Ishikawa (cell line): ENCODE measurements at regions not wholly inside any gene's neighbourhood (a gene's known extent, or its start where the extent isn't known, plus 50 kb on each side); places are given as distances from the start of the nearest gene placed in this dataset.

ENCODE experiments used
- CEBPB ChIP-seq: IDR thresholded peaks from 2 replicates; pipeline ENCODE4 v1.6.1; 2012
- CREB1 ChIP-seq: IDR thresholded peaks from 2 replicates; pipeline ENCODE4 v1.6.1; 2012; ENCODE audit warnings: low read depth
- EGR1 ChIP-seq: IDR thresholded peaks from 2 replicates; pipeline ENCODE4 v1.6.1; 2012
- EP300 ChIP-seq: IDR thresholded peaks from 2 replicates; pipeline ENCODE4 v1.6.1; 2012; ENCODE audit warnings: borderline replicate concordance
- FOXM1 ChIP-seq: IDR thresholded peaks from 2 replicates; pipeline ENCODE4 v1.6.1; 2012; ENCODE audit warnings: low read depth, borderline replicate concordance
- MAX ChIP-seq: IDR thresholded peaks from 2 replicates; pipeline ENCODE4 v1.6.1; 2012
- NFIC ChIP-seq: IDR thresholded peaks from 2 replicates; pipeline ENCODE4 v1.6.1; 2012
- RAD21 ChIP-seq: IDR thresholded peaks from 2 replicates; pipeline ENCODE4 v1.6.1; 2012; ENCODE audit warnings: low read depth
- REST ChIP-seq: IDR thresholded peaks from 2 replicates; pipeline ENCODE4 v1.6.1; 2012; ENCODE audit warnings: low read depth, mild to moderate bottlenecking
- TAF1 ChIP-seq: IDR thresholded peaks from 2 replicates; pipeline ENCODE4 v1.6.1; 2012; ENCODE audit warnings: low read depth, mild to moderate bottlenecking
- TCF12 ChIP-seq: IDR thresholded peaks from 2 replicates; pipeline ENCODE4 v1.6.1; 2012; ENCODE audit warnings: low read depth
- TEAD4 ChIP-seq: IDR thresholded peaks from 2 replicates; pipeline ENCODE4 v1.6.1; 2012
- USF1 ChIP-seq: IDR thresholded peaks from 2 replicates; pipeline ENCODE4 v1.6.1; 2012
- YY1 ChIP-seq: IDR thresholded peaks from 2 replicates; pipeline ENCODE4 v1.6.1; 2012; ENCODE audit warnings: low read depth
- ZBTB7A ChIP-seq: IDR thresholded peaks from 2 replicates; pipeline ENCODE4 v1.6.1; 2012; ENCODE audit warnings: low read depth

- TF ChIP-seq USF1 (no peak), REST (no peak), TEAD4 (no peak), CEBPB (no peak), EP300 (no peak), TCF12 (no peak), NFIC (no peak), FOXM1 (no peak), YY1 (no peak), TAF1 (no peak), MAX (no peak), ZBTB7A (no peak), EGR1 (no peak), RAD21 (no peak), CREB1 (no peak)
Observed at GRCh38 chr18:76588601-76589226, 93.7 kb upstream of the ZNF516 start.

GRCh38 chr18:76587879-76588271 lies 92.8 kb upstream of the ZNF516 start:
- no peak for TF ChIP-seq EGR1

- TF ChIP-seq CREB1 (no peak), TAF1 (no peak)
Observed at GRCh38 chr18:76587147-76587878, 92.3 kb upstream of the ZNF516 start.

GRCh38 chr18:76584414-76585310 lies 89.6 kb upstream of the ZNF516 start:
- TF ChIP-seq MAX (no peak), FOXM1 (no peak), EGR1 (no peak), EP300 (no peak), TCF12 (no peak), REST (no peak), NFIC (no peak), ZBTB7A (no peak), USF1 (no peak), TAF1 (no peak), TEAD4 (no peak), CEBPB (no peak), YY1 (no peak), RAD21 (no peak), CREB1 (no peak)

- TF ChIP-seq RAD21 (no peak), ZBTB7A (no peak), EP300 (no peak), CREB1 (no peak), TEAD4 (no peak), MAX (no peak), NFIC (no peak), EGR1 (no peak), FOXM1 (no peak), REST (no peak), USF1 (no peak), CEBPB (no peak), TAF1 (no peak), YY1 (no peak), TCF12 (no peak)
Observed at GRCh38 chr18:76581261-76581660, 86.2 kb upstream of the ZNF516 start.
